Thymus (tissue), 11 donors: ENCODE measurements at regions not wholly inside any gene's neighbourhood (a gene's known extent, or its start where the extent isn't known, plus 50 kb on each side); places are given as distances from the start of the nearest gene placed in this dataset.
"Not testable (repeated sequence)": the region's sequence is repeated elsewhere in the genome, so short reads cannot be mapped to it uniquely, and the experiment has no call there.

ENCODE experiments used
- DNase-seq, 9 donors: peaks; one replicate each; pipeline ENCODE4 v3.0.0-alpha.2; 2013; ENCODE audit warnings: low spot score in 9 of 9, low read depth in 6 of 9, missing footprints in 1 of 9
- H3K27ac ChIP-seq, 2 donors: one replicate each; pipeline ENCODE4 v1.5.1; 2013; ENCODE audit warnings: control low read depth in 1 of 2, low read depth in 1 of 2, low read length in 1 of 2, mild to moderate bottlenecking in 1 of 2, moderate library complexity in 1 of 2
- H3K27me3 ChIP-seq, 2 donors: one replicate each; pipeline ENCODE4 v1.5.1; 2013; ENCODE audit warnings: low read length in 1 of 2; ENCODE audit not compliant: control insufficient read depth in 2 of 2, insufficient read depth in 1 of 2
- H3K36me3 ChIP-seq, 2 donors: one replicate each; pipeline ENCODE4 v1.5.1; 2013; ENCODE audit warnings: low read length in 1 of 2, mild to moderate bottlenecking in 1 of 2, moderate library complexity in 1 of 2; ENCODE audit not compliant: control insufficient read depth in 2 of 2, insufficient read depth in 2 of 2
- H3K4me1 ChIP-seq, 2 donors: one replicate each; pipeline ENCODE4 v1.5.1; 2013; ENCODE audit warnings: low read length in 2 of 2; ENCODE audit not compliant: control insufficient read depth in 2 of 2, insufficient read depth in 2 of 2
- H3K4me3 ChIP-seq, 2 donors: one replicate each; pipeline ENCODE4 v1.5.1; 2013; ENCODE audit warnings: low read length in 2 of 2, control low read depth in 1 of 2, mild to moderate bottlenecking in 1 of 2
- H3K9me3 ChIP-seq, 2 donors: one replicate each; pipeline ENCODE4 v1.5.1; 2013; ENCODE audit warnings: low read length in 1 of 2, mild to moderate bottlenecking in 1 of 2; ENCODE audit not compliant: control insufficient read depth in 2 of 2, insufficient read depth in 1 of 2
- WGBS: extraction: QIAGEN DNeasy Blood & Tissue Kit; methylation state at CpG from one replicate; pipeline ENCODE4 v1.1.7; 2013; 5-methylcytosine and 5-hydroxymethylcytosine counted together
- donor health status: healthy.

GRCh38 chr7:84913731-84914130 lies 273.1 kb downstream of the SEMA3D start:
- Histone ChIP-seq H3K27ac (no peak overlapping the region), H3K27me3 (no peaks in the 10 kb centered on the region), H3K4me1 (no peaks in the 10 kb centered on the region), H3K4me3 (no peak overlapping the region), H3K9me3 (no peaks in the 10 kb centered on the region), H3K36me3 (no peaks in the 10 kb centered on the region)
- no peak for DNase-seq

GRCh38 chr7:84912993-84913635 lies 273.7 kb downstream of the SEMA3D start:
- no peaks in the 10 kb centered on the region for H3K27me3 ChIP-seq
- H3K27ac ChIP-seq = no peak overlapping the region
- no peak for DNase-seq
- H3K36me3 ChIP-seq = no peaks in the 10 kb centered on the region
- H3K4me1 ChIP-seq = no peaks in the 10 kb centered on the region
- H3K4me3 ChIP-seq = no peak overlapping the region
- no peaks in the 10 kb centered on the region for H3K9me3 ChIP-seq
- 85% methylated on average over 5 of the region's 5 CpGs for WGBS

GRCh38 chr7:84912537-84912936 lies 274.3 kb downstream of the SEMA3D start:
- no peak overlapping the region for H3K4me3 ChIP-seq
- no peak overlapping the region for H3K27ac ChIP-seq
- H3K27me3 ChIP-seq = no peaks in the 10 kb centered on the region
- no peaks in the 10 kb centered on the region for H3K9me3 ChIP-seq
- WGBS = 93% methylated on average over 2 of the region's 2 CpGs
- no peak for DNase-seq
- H3K4me1 ChIP-seq = no peaks in the 10 kb centered on the region
- no peaks in the 10 kb centered on the region for H3K36me3 ChIP-seq

GRCh38 chr7:84912018-84912417 lies 274.8 kb downstream of the SEMA3D start:
- H3K9me3 ChIP-seq = no peaks in the 10 kb centered on the region
- H3K4me3 ChIP-seq = no peak overlapping the region
- no peaks in the 10 kb centered on the region for H3K36me3 ChIP-seq
- H3K4me1 ChIP-seq = no peaks in the 10 kb centered on the region
- no peak overlapping the region for H3K27ac ChIP-seq
- DNase-seq = no peak
- no peaks in the 10 kb centered on the region for H3K27me3 ChIP-seq

GRCh38 chr7:84911077-84911476 lies 275.8 kb downstream of the SEMA3D start:
- Histone ChIP-seq H3K4me3 (no peak overlapping the region), H3K27ac (no peak overlapping the region), H3K36me3 (no peaks in the 10 kb centered on the region), H3K9me3 (no peaks in the 10 kb centered on the region), H3K4me1 (no peaks in the 10 kb centered on the region), H3K27me3 (no peaks in the 10 kb centered on the region)
- WGBS = 98% methylated on average over 4 of the region's 4 CpGs
- DNase-seq = no peak

- H3K27me3 ChIP-seq, H3K36me3 ChIP-seq, DNase-seq, H3K4me1 ChIP-seq, H3K27ac ChIP-seq, H3K4me3 ChIP-seq, H3K9me3 ChIP-seq: not testable (repeated sequence)
- 95% methylated on average over 5 of the region's 5 CpGs for WGBS
These were observed 276.5 kb downstream of the SEMA3D start for GRCh38 chr7:84910322-84910721.

GRCh38 chr7:84908196-84908793 lies 278.6 kb downstream of the SEMA3D start:
- Histone ChIP-seq H3K9me3 (no peaks in the 10 kb centered on the region), H3K36me3 (no peaks in the 10 kb centered on the region), H3K27me3 (no peaks in the 10 kb centered on the region), H3K27ac (no peak overlapping the region), H3K4me3 (no peak overlapping the region), H3K4me1 (no peaks in the 10 kb centered on the region)
- no peak for DNase-seq

- no peaks in the 10 kb centered on the region for H3K9me3 ChIP-seq
- H3K4me3 ChIP-seq = no peak overlapping the region
- WGBS = 97% methylated on average over 4 of the region's 4 CpGs
- H3K4me1 ChIP-seq = no peaks in the 10 kb centered on the region
- no peaks in the 10 kb centered on the region for H3K27me3 ChIP-seq
- no peak for DNase-seq
- H3K27ac ChIP-seq = no peak overlapping the region
- H3K36me3 ChIP-seq = no peaks in the 10 kb centered on the region
These were observed 280.0 kb downstream of the SEMA3D start for GRCh38 chr7:84906889-84907288.

GRCh38 chr7:84904561-84904960 lies 282.3 kb downstream of the SEMA3D start:
- no peaks in the 10 kb centered on the region for H3K9me3 ChIP-seq
- H3K27ac ChIP-seq = no peak overlapping the region
- H3K4me3 ChIP-seq = no peak overlapping the region
- no peaks in the 10 kb centered on the region for H3K36me3 ChIP-seq
- no peaks in the 10 kb centered on the region for H3K27me3 ChIP-seq
- H3K4me1 ChIP-seq = no peaks in the 10 kb centered on the region
- DNase-seq = no peak

- H3K4me1 ChIP-seq = no peaks in the 10 kb centered on the region
- no peaks in the 10 kb centered on the region for H3K27me3 ChIP-seq
- H3K27ac ChIP-seq = no peak overlapping the region
- DNase-seq = no peak
- H3K9me3 ChIP-seq = no peaks in the 10 kb centered on the region
- H3K36me3 ChIP-seq = no peaks in the 10 kb centered on the region
- H3K4me3 ChIP-seq = no peak overlapping the region
These were observed 285.5 kb downstream of the SEMA3D start for GRCh38 chr7:84901366-84901765.
